ENCODE measurements at regions not wholly inside any gene's neighbourhood (a gene's known extent, or its start where the extent isn't known, plus 50 kb on each side); places are given as distances from the start of the nearest gene placed in this dataset.

- H3K4me3 ChIP-seq (ENCODE audit: low read depth, low read length): no peak overlapping the region
- no peak for DNase-seq (ENCODE audit: low read depth)
- no peak for TF ChIP-seq CTCF (IDR thresholded peaks at IDR 0.05; ENCODE audit: low read depth, low read length, missing control alignments)
Measured at GRCh38 chr16:86245895-86246294, 264.4 kb upstream of the FOXF1 start.

GRCh38 chr16:86248310-86248905, 261.9 kb upstream of the FOXF1 start:
- no peak for DNase-seq (ENCODE audit: low read depth)
- no peak for TF ChIP-seq CTCF (IDR thresholded peaks at IDR 0.05; ENCODE audit: low read depth, low read length, missing control alignments)
- H3K4me3 ChIP-seq (ENCODE audit: low read depth, low read length): no peak overlapping the region

- H3K4me3 ChIP-seq (ENCODE audit: low read depth, low read length): no peak overlapping the region
- TF ChIP-seq CTCF (IDR thresholded peaks at IDR 0.05; ENCODE audit: low read depth, low read length, missing control alignments): no peak
- DNase-seq (ENCODE audit: low read depth): no peak
Measured at GRCh38 chr16:86249631-86250030, 260.7 kb upstream of the FOXF1 start.

GRCh38 chr16:86251682-86252081, 258.6 kb upstream of the FOXF1 start:
- no peak for TF ChIP-seq CTCF (IDR thresholded peaks at IDR 0.05; ENCODE audit: low read depth, low read length, missing control alignments)

GRCh38 chr16:86252596-86252995, 257.7 kb upstream of the FOXF1 start:
- DNase-seq (ENCODE audit: low read depth): no peak
- peak; percentile 43 for TF ChIP-seq CTCF (IDR thresholded peaks at IDR 0.05; ENCODE audit: low read depth, low read length, missing control alignments)
- no peak overlapping the region for H3K4me3 ChIP-seq (ENCODE audit: low read depth, low read length)

More at GRCh38 chr16:86251682-86252081, 258.6 kb upstream of the FOXF1 start:
- no peak overlapping the region for H3K4me3 ChIP-seq (ENCODE audit: low read depth, low read length)
- no peak for DNase-seq (ENCODE audit: low read depth)

- no peak for DNase-seq (ENCODE audit: low read depth)
- no peak for TF ChIP-seq CTCF (IDR thresholded peaks at IDR 0.05; ENCODE audit: low read depth, low read length, missing control alignments)
- H3K4me3 ChIP-seq (ENCODE audit: low read depth, low read length): no peak overlapping the region
Measured at GRCh38 chr16:86255966-86256365, 254.4 kb upstream of the FOXF1 start.

- no peak overlapping the region for H3K4me3 ChIP-seq (ENCODE audit: low read depth, low read length)
- TF ChIP-seq CTCF (IDR thresholded peaks at IDR 0.05; ENCODE audit: low read depth, low read length, missing control alignments): no peak
- no peak for DNase-seq (ENCODE audit: low read depth)
Measured at GRCh38 chr16:86256995-86257394, 253.3 kb upstream of the FOXF1 start.

Measured in GM12864 (cell line).